ENCODE measurements at regions not wholly inside any gene's neighbourhood (a gene's known extent, or its start where the extent isn't known, plus 50 kb on each side); places are given as distances from the start of the nearest gene placed in this dataset.
"Not testable (repeated sequence)": the region's sequence is repeated elsewhere in the genome, so short reads cannot be mapped to it uniquely, and the experiment has no call there.

DNA sequence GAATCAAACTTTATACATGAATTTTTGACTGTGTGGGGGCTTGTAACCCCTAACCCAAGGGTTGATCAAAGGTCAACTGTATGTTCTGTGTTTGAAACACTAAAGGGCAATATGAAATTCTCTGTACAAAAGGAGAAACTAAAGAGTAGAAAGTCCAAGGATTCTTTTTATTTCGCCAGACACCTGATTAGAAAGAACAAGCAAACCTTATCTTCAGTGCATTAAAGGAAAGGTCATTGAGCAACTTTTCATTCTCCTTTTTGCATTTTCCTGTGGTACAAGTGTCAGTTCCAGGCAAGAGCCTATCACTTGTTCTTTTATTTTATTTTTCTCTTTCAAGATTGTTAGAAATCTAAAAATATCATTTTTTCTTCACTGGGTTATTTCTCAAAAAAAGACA lies 430.1 kb upstream of the EPHA3 start:
- DNase-seq: no peak

DNA sequence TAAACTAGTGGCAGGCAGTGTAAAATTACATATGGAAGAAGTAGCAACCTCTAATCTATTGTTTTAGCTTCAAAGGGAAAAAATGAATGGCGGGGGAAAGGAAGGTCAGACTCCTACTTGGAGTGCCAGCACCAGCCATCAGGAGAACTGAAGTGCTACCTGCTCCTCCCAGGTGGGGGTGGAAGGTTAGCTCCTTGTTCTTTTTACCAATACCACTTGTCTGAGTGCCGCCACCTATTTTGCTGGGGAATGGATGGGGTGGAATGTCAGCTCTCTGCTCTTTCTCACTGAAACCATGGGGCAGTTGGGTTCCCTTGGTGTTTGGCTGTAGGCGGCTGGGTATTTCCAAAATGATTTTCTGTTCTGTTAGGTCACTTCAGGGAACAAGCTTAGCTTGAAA lies 428.7 kb upstream of the EPHA3 start:
- no peak for DNase-seq

DNA sequence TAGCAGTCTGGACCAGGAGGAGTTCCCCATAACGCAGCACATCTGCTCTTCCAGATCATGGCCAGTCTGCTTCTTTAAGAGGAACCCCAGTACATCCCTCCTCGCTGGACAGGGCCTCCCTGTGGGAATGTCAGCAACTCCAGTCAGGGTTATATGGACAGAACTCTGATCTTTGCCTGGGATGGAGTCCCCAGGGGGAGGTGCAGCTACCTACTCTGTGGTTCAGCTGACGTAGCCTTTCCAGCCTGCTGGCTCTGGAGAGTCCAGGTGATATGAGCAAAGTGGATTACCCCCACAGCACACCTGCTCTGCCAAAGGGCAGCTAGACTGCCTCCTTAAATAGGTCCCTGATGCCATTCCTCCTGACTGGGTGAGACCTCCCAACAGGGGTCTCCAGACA lies 417.1 kb upstream of the EPHA3 start:
- no peak for DNase-seq

DNA sequence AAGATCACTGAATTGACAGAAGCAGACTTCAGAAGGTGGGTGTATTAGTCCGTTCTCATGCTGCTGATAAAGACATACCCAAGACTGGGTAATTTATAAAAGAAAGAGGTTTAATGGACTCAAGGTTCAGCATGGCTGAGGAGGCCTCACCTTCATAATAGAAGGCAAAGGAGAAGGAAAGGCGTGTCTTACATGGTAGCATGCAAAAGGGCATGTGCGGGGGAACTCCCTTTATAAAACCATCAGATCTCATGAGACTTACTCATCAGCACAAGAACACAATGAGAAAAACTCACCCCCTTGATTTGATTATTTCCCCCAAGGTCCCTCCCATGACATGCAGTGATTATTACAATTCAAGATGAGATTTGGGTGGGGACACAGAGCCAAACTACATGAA lies 416.3 kb upstream of the EPHA3 start:
- no peak for DNase-seq

DNA sequence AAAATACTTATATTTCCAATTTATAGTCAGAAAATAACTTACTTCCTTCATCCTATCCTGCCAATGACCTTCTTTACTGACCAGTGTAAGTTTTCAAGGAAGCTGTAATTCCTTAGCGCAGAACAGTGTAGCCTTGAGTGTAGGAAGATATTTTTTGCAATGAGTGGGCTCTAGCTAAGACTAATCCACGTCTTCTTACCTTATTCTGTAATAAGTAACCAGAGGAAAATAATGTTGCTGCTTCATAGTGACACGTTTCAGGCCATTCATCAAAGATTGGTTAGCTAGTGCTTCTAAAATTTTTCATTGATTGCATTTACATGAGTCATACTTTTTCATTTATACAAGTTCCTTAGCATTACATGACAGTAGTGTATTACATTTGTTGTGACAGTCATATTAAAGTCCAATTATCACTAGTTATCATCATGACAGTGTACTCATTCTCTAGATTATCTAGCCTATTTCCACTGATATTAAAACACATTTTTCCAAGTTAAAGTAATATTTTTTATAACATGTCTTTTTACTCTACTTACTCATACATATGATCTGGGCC lies 403.8 kb upstream of the EPHA3 start:
- DNase-seq: no peak

DNA sequence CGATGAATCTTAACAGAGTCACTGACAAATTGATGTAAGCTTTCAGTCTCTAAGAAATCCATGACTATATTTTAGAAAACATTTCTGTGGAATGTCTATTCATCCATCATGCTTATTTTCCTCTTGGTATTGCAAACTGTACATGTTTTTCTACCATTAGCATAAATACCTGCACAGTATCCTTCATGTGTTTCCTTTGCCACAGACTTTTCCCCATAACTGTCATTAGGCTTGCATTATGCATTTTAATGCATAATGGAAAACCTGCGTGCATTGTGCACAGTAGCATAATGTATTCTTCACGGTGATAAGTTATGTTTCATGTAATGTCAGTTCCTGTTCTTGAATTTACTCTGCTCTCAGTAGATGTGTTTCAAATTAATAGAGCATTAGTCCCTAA lies 403.1 kb upstream of the EPHA3 start:
- no peak for DNase-seq

DNA sequence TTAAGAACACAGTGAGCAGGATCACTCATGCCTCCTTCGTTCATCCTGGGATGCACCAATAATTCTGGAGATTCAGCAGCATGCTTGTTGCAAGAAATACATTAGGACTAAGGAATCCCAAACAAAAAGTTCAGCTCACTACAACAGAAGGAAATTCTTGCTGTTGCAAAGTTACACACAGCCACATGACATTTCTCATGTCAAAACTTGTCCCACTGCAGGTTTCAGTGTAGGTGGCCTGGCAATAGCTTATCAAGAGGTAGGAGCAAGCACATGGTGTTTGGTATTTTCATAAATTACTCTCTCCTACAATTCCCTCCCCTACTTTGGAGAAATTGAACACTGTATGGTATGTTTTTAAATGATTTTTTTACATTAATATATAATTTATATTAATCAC lies 399.6 kb upstream of the EPHA3 start:
- DNase-seq: no peak

DNA sequence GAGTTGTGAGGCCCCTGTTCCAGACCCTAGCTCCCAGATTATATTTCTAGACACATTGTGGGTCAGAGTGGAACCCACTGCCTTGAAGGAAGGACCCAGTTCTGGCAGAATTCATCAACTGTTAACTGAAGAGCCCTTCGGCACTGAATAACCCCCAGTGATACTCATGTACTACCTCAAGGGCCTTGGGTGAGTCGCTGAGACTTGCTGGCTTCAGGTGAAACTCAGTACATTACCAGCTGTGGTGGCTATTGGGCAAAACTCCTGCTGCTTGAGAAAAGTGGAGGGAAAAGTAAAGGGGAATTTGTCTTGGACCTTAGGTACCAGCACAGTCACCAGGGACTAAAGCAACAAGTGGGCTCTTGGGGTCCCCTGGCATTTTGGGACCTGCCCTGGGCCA lies 394.9 kb upstream of the EPHA3 start:
- no peak for DNase-seq

DNA sequence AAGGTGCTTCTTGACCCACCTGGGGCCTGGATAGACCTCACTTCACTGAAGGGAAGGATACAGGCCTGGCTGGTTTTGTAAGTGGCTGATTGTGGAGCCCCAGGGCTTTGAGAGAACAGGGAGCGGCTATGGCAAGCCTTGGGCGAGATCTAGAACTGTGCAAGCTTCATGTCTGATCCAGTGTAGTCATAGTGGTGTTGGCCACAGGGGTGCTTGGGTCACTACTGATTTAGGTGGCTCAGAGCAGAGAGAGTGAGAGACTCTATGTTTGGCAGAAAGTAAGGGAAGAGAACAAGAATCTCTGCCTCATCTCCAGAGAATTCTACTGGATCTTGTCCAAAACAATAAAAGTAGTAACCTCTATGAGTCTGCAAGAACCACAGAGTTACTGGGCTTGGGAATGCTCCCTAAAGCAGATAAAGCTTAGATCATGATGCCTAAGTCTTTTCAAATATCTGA lies 394.2 kb upstream of the EPHA3 start:
- DNase-seq: no peak

DNA sequence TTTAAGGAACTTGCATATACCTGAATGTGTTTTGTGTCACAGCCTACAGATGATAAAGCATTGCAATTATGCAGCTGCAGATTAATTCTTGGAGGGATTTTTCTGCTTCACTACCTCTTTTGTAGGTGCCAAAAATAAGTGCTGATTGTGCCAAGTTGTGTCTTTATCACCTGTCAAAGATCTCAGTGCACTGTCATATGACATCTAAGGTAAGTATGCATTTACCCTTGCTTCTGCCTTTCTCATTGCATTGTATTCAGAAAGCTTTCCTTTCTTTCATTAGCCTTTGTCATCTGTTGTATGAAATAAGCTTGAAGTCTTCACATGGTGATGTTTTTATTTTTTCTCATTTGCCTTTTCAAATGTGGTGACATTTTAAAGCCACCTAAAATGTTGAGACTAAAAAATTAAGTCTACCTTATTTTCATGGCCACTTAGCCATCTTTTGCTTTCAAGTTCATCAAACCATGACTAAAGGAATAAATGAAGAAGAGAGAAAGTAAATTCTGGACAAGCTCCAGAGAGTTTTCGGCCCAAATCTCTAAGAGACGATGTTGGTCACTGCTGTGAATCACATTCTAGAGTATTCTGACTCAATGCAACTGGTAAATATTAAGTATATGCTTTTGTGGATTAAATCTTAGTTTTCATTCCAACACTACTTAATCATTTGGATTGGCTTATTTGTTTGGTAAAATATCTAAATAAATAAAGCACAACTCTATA lies 381.8 kb upstream of the EPHA3 start:
- no peak for DNase-seq

DNA sequence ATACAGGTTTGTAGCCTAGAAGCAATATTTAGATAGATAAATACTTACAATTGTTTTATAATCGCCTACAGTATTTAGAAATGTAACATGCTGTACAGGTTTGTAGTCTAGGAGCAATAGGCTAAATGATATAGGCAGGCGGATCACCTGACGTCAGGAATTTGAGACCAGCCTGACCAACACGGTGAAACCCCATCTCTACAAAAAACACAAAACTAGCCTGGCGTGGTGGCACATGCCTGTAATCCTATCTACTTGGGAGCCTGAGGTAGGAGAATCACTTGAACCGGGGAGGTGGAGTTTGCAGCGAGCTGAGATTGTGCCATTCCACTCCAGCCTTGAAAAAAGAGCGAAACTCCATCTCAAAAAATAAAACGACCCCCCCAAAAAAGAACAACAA lies 375.2 kb upstream of the EPHA3 start:
- DNase-seq: no peak

DNA sequence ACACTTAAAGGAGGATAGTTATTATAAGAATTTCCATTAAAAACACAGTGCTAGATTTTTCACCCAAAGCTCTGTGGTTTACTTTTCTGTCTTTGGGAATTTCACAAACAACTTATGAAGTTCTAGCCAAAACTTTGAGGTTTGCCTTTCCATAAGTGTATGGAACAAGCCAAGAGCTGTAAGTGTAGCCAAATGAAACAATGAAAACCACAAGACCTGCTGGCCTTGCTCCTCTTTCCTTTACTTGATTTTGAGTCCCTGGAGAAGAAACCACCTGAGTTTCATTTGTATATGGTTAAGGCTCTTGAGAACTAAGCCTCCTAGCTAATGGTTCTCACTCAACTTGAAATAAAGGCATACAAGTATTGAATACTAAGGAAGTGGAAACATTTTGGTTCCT lies 365.3 kb upstream of the EPHA3 start:
- no peak for DNase-seq

DNA sequence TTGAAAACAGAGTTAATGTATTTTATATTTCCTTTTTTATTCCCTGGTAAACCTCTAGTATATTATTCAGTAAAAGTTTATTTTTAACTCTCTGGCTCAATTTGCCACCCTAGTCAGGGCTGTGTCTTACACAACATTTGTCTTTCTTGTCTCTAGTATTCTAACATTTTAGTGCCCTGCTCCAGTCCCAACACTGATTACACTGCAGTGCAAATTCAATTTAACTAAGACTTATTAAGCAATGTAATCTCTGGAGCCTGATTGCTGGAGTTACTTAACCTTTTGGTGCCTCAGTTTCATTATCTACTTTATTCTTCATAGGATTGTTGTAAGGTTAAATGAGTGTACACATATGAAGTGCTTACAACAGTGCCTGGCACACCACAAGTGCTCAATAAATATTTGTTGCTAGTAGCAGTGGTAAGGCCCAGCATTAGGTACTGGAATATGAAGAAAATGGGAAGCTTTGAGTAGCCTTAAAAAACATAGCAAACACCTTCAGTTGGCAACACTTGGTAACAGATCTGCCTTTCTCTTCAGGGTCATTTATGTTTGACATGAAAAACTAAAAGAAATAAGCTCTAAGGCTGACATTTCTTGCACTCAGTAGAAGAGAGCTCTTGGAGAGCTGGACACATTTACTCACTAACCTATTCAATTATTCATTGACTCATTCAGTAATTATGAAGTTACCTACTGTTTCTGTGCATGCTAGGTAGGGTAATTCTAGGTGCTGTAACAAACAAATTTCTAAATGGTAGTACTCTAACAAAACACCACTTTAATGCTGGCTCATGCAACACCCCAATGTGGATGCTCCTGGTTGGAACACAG lies 364.5 kb upstream of the EPHA3 start:
- no peak for DNase-seq

DNA sequence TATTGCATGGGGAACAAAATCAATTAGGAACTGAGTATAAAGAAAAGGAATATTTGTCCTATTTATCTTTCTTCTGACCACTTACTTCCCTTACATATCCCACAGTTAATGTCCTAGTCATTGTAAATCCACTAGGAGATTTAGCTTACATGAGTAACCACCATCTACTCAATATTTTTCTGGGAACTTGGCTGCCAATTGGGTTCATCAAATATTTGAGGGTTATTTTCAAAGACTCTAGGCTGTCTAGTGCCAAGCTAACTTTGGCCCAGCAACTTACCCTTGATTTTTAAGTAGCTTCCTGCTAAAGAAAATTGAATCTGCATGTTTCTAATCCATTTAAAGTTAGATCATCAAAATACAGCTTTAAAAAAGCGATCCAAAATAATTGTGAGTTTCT lies 362.5 kb upstream of the EPHA3 start:
- no peak for DNase-seq

DNA sequence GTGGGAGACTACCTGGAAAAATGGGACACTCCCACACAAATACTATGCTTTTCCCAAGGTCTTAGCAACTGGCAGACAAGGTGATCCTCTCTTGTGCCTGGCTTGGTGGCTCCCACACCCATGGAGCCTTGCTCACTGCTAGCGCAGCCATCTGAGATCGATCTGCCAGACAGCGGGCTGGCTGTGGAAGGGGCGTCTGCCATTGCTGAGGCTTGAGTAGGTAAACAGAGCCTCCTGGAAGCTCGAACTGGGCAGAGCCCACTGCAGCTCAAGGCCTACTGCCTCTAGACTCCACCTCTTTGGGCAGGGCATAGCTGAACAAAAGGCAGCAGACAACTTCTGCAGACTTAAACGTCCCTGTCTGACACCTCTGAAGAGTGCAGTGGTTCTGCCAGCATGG lies 360.3 kb upstream of the EPHA3 start:
- DNase-seq: not testable (repeated sequence)

DNA sequence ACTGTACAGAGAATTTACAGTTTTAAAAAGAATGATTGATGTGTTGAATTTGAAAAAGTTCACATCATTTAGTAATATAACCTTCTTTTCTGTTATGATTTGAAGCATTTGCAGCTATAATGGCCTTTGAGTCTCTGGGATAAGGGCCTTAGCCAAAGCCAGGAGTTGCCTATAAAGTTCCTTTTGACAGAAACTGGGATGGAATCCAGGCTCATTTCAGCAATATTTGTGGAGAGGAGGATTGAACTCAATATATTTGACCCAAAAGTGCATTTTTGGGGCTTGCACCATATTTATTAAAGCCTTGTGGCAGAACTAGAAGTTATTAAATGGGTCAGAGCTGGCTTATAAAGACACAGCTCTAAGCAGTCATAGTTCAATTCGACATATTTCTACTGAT lies 348.7 kb upstream of the EPHA3 start:
- DNase-seq: no peak

DNA sequence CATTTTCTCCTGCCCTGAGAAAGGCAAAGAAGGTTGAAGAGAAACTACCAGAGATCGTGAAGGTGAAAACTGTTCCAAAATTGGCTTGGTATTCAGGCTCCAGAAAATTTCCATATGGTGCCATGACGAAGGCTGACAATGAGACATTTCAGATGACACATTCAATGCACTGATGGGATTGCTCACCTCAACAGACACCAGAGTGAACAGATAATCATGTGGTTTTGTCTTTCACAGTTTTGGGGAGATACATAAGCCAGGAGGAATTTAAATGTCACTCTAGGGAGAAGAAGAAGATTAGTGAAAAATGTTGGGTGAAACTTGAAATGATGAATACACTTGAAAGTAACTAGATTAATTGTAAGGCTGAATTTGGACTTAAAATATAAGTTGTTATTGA lies 339.7 kb upstream of the EPHA3 start:
- DNase-seq: no peak

DNA sequence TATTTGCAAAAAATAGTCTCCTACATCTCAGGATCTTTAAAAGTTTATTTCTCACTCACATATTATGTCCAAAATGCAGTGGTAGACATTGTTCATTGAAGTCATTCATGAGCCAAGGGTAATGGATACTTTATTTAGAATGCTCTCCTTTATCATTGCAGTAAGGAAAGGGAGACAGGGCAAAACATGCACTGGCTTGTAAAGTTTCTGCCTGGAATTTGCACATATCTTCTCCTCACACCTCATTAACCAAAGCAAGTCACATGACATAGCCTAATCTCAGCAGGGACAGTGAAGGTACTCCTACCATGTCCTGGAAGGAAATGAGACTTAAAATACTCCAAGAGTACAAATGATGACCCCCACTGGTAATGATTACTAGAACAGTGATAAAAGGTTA lies 333.7 kb upstream of the EPHA3 start:
- no peak for DNase-seq

DNA sequence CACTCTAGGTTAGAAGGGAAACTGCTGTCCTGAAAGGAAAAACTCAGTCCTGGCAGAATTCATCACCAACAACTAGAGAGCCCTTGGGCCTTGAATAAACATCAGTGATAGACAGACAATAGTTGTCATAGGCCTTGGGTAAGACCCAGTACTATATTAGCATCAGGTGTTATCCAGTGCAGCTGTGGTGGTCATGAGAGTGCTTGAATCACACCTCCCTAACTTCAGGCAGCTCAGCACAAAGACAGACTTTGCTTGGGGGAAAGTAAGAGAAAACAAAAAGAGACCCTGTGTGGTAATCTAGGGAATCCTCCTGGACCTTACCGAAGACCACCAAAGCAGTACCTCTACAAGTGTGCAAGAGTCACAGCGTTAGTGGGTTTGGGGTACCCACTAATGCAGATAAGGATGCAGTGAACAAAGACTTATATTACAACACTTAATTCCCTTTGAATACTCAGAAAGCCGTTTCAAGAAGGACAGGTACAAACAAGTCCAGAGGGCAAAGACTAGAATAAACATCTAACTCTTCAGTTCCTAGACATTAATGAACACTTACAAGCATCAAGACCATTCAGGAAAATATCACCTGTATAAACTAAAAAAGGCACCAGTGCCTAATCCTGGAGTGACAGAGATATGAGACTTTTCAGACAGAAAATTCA lies 332.3 kb upstream of the EPHA3 start:
- DNase-seq: no peak

DNA sequence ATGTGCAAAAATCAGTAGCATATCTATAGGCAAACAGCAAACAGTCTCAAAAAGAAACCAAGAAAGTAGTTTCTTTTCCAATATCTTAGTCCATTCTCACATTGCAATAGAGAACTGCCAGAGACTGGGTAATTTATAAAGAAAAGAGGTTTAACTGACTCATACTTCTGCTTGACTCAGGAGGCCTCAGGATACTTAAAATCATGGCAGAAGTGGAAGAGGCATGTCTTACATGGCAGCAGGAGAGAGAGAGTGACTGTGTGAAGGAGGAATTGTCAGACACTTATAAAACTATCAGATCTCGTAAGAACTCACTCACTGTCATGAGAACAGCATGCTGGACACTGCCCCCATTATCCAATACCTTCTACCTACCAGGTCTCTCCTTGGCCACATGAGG lies 327.9 kb upstream of the EPHA3 start:
- DNase-seq: no peak

DNA sequence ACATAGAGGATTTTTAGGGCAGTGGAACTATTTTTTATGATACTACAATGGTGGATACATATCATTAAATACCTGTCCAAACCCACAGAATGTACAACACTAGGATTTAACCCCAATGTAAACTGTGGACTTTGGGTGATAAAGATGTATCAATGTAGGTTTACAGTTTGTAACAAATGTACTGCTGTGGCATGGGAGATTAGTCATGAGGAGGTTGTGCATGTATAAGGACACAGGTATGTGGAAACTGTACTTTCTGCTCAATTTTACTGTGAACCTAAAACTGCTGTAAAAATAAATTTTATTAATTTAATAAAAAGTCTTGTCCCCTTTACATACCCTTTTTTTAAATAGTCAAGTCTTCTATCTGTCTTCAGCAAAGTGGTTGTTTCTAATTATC lies 322.5 kb upstream of the EPHA3 start:
- DNase-seq: no peak

DNA sequence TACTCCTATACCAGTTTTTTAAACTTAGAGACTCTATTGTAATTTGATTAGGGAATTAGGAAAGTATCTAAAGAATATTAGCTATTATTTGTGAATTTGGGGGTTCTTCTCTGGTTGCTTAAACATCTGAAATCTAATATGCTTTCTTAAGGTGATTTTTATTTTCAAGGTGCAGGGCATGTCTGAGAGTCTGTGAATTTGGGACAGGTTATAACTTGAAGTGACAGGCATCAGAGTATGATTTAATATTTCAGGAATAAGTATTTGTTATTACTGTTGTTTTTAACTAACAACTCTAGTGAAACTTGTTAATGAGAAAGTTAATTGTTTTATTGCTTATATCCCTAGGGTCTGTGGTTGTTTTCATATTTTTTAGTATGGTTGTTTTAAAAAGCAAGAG lies 321.6 kb upstream of the EPHA3 start:
- DNase-seq: no peak
